ENCODE measurements at regions not wholly inside any gene's neighbourhood (a gene's known extent, or its start where the extent isn't known, plus 50 kb on each side); places are given as distances from the start of the nearest gene placed in this dataset.

DNA sequence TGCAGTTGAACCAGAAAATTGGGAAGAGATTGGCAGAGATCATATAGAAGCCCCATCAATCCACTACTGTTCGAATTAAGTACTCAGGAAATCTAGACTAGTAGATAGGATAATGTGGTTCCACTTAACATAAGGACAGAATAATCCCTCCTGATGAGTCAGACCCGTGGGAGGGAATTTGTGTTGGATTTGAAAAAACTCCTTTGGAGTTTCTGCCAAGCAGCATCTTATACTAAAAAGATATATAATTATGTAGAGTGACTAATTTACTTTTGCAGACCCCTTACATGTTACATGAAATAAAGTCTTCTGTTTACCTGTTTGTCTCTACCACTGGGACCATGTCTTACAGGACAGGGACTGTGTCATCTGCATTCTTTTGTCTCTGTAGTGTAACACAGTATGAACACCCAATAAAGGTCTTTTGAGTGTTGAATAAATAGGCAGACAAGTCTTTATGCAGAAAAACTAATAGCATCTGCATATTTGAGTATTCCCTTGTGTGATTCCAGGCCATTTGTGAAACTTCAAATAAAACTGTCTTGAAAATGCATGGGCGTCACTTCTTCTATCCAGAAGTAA, 122.6 kb upstream of the DNAJC10 start:
- DNase-seq (no peak), ATAC-seq (no peak)
- no peak overlapping the region for H3K4me3 ChIP-seq
- intact Hi-C loops (cut with DNase I, micrococcal nuclease) = no loop called here
- H3K9me3 ChIP-seq = no peaks in the 10 kb centered on the region
- TF ChIP-seq, protein P1, sequence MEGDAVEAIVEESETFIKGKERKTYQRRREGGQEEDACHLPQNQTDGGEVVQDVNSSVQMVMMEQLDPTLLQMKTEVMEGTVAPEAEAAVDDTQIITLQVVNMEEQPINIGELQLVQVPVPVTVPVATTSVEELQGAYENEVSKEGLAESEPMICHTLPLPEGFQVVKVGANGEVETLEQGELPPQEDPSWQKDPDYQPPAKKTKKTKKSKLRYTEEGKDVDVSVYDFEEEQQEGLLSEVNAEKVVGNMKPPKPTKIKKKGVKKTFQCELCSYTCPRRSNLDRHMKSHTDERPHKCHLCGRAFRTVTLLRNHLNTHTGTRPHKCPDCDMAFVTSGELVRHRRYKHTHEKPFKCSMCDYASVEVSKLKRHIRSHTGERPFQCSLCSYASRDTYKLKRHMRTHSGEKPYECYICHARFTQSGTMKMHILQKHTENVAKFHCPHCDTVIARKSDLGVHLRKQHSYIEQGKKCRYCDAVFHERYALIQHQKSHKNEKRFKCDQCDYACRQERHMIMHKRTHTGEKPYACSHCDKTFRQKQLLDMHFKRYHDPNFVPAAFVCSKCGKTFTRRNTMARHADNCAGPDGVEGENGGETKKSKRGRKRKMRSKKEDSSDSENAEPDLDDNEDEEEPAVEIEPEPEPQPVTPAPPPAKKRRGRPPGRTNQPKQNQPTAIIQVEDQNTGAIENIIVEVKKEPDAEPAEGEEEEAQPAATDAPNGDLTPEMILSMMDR (IDR thresholded peaks at IDR 0.05) = no peak
- H3K36me3 ChIP-seq (ENCODE audit: low read depth) = no peaks in the 10 kb centered on the region
- no peaks in the 10 kb centered on the region for H3K4me1 ChIP-seq (ENCODE audit: low read depth)

GRCh38 chr2:182594286-182594685, 121.8 kb upstream of the DNAJC10 start:
- no peaks in the 10 kb centered on the region for H3K9me3 ChIP-seq
- H3K36me3 ChIP-seq (ENCODE audit: low read depth) = no peaks in the 10 kb centered on the region
- DNase-seq (no peak), ATAC-seq (no peak)
- H3K4me3 ChIP-seq = no peak overlapping the region
- intact Hi-C loops (cut with DNase I, micrococcal nuclease) = no loop called here
- H3K4me1 ChIP-seq (ENCODE audit: low read depth) = no peaks in the 10 kb centered on the region
- TF ChIP-seq, protein P1 (IDR thresholded peaks at IDR 0.05) = no peak

DNA sequence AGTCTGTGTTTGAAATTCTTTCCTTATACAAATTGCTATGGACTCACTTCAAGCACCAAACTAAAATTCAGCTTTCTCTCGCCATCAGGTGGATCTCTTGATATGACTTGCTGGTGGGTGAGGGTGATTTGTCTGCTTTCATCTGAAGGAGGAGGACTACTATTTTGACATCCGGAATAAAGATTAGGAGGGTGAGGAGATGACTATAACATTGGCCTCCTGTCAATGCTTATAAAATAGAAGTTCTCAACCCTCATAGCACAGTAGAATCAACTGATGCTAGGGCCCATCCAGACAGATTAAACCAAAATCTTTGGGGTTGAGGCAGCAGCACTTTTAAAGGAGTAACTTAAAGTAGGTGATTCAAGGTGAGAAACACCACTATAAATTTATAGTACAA, 120.4 kb upstream of the DNAJC10 start:
- Histone ChIP-seq H3K4me1 (ENCODE audit: low read depth) (no peaks in the 10 kb centered on the region), H3K9me3 (no peaks in the 10 kb centered on the region), H3K36me3 (ENCODE audit: low read depth) (no peaks in the 10 kb centered on the region), H3K4me3 (no peak overlapping the region)
- TF ChIP-seq, protein P1 (IDR thresholded peaks at IDR 0.05) = no peak
- DNase-seq (no peak), ATAC-seq (no peak)
- intact Hi-C loops (cut with DNase I, micrococcal nuclease) = no loop called here

- TF ChIP-seq, protein P1 (IDR thresholded peaks at IDR 0.05) = no peak
- Histone ChIP-seq H3K9me3 (no peaks in the 10 kb centered on the region), H3K36me3 (ENCODE audit: low read depth) (no peaks in the 10 kb centered on the region), H3K4me1 (ENCODE audit: low read depth) (no peaks in the 10 kb centered on the region), H3K4me3 (no peak overlapping the region)
- ATAC-seq (no peak), DNase-seq (no peak)
- intact Hi-C loops (cut with DNase I, micrococcal nuclease) = no loop called here
Measured at GRCh38 chr2:182597570-182598295, 118.3 kb upstream of the DNAJC10 start.

GRCh38 chr2:182598626-182599025, 117.4 kb upstream of the DNAJC10 start:
- H3K9me3 ChIP-seq = no peaks in the 10 kb centered on the region
- intact Hi-C loops (cut with DNase I, micrococcal nuclease) = no loop called here
- TF ChIP-seq, protein P1 (IDR thresholded peaks at IDR 0.05) = no peak
- H3K4me3 ChIP-seq = no peak overlapping the region
- H3K4me1 ChIP-seq (ENCODE audit: low read depth) = no peaks in the 10 kb centered on the region
- DNase-seq = no peak
- no peaks in the 10 kb centered on the region for H3K36me3 ChIP-seq (ENCODE audit: low read depth)
- ATAC-seq = no peak

Data from mucosa of descending colon (tissue), 3 donors.